GM19463 (cell line): ENCODE measurements at regions not wholly inside any gene's neighbourhood (a gene's known extent, or its start where the extent isn't known, plus 50 kb on each side); places are given as distances from the start of the nearest gene placed in this dataset.

Experiments
- ATAC-seq: cut with Tn5 transposase; IDR thresholded peaks from one replicate; pipeline ENCODE4 v1.9.1; 2021; ENCODE audit warnings: mild to moderate bottlenecking, moderate library complexity; ENCODE audit not compliant: unreplicated experiment

GRCh38 chr6:77403424-77403823 is 59.9 kb downstream of the HTR1B start:
- no peak for ATAC-seq

GRCh38 chr6:77401231-77401630 is 62.1 kb downstream of the HTR1B start:
- no peak for ATAC-seq

GRCh38 chr6:77397561-77397960 is 65.7 kb downstream of the HTR1B start:
- ATAC-seq = no peak

- no peak for ATAC-seq
Measured at GRCh38 chr6:77389402-77389801, 73.9 kb downstream of the HTR1B start.

- no peak for ATAC-seq
Measured at GRCh38 chr6:77383026-77383425, 80.3 kb downstream of the HTR1B start.

GRCh38 chr6:77373955-77374354 is 89.3 kb downstream of the HTR1B start:
- ATAC-seq = no peak

- ATAC-seq = no peak
Measured at GRCh38 chr6:77371748-77372147, 91.5 kb downstream of the HTR1B start.

GRCh38 chr6:77368660-77369313 is 94.5 kb downstream of the HTR1B start:
- ATAC-seq = no peak

- no peak for ATAC-seq
Measured at GRCh38 chr6:77366798-77367197, 96.5 kb downstream of the HTR1B start.

- ATAC-seq = no peak
Measured at GRCh38 chr6:77363702-77364101, 99.6 kb downstream of the HTR1B start.

GRCh38 chr6:77362055-77362454 is 101.2 kb downstream of the HTR1B start:
- ATAC-seq = no peak

- no peak for ATAC-seq
Measured at GRCh38 chr6:77361018-77361417, 102.3 kb downstream of the HTR1B start.

- ATAC-seq = no peak
Measured at GRCh38 chr6:77356821-77357220, 106.5 kb downstream of the HTR1B start.

GRCh38 chr6:77354581-77354980 is 108.7 kb downstream of the HTR1B start:
- no peak for ATAC-seq

GRCh38 chr6:77353129-77353528 is 110.2 kb downstream of the HTR1B start:
- ATAC-seq = no peak

GRCh38 chr6:77341058-77341986 is 122.0 kb downstream of the HTR1B start:
- ATAC-seq = no peak

- ATAC-seq = no peak
Measured at GRCh38 chr6:77340331-77340730, 123.0 kb downstream of the HTR1B start.

GRCh38 chr6:77339926-77340325 is 123.4 kb downstream of the HTR1B start:
- ATAC-seq = no peak

- ATAC-seq = no peak
Measured at GRCh38 chr6:77337392-77337791, 125.9 kb downstream of the HTR1B start.

- ATAC-seq = no peak
Measured at GRCh38 chr6:77334093-77334492, 129.2 kb downstream of the HTR1B start.

GRCh38 chr6:77332915-77333623 is 130.2 kb downstream of the HTR1B start:
- ATAC-seq = no peak

- no peak for ATAC-seq
Measured at GRCh38 chr6:77326711-77327110, 136.6 kb downstream of the HTR1B start.
